T-helper 2 cell treated with Interferon-gamma antibody and Interleukin-4, amounts not matched to agents 5 μg/mL and 100 μg/mL, for 36 hours (primary cell): ENCODE measurements at regions not wholly inside any gene's neighbourhood (a gene's known extent, or its start where the extent isn't known, plus 50 kb on each side); places are given as distances from the start of the nearest gene placed in this dataset.

ENCODE experiments used
- DNase-seq: peaks from one replicate; pipeline ENCODE4 v3.0.0; 2021; ENCODE audit warnings: low spot score
- H3K27ac Mint-ChIP-seq: one replicate; pipeline ENCODE4 v1.8.0; 2021; ENCODE audit warnings: mild to moderate bottlenecking, mixed read lengths
- H3K27me3 Mint-ChIP-seq: one replicate; pipeline ENCODE4 v1.8.0; 2021; ENCODE audit warnings: low read depth, mixed read lengths
- H3K36me3 Mint-ChIP-seq: one replicate; pipeline ENCODE4 v1.8.0; 2021; ENCODE audit warnings: low read depth, mixed read lengths
- H3K4me1 Mint-ChIP-seq: one replicate; pipeline ENCODE4 v1.8.0; 2021; ENCODE audit warnings: low read depth, mixed read lengths
- H3K4me3 Mint-ChIP-seq: one replicate; pipeline ENCODE4 v1.8.0; 2022; ENCODE audit warnings: mild to moderate bottlenecking, moderate library complexity, mixed read lengths
- H3K9me3 Mint-ChIP-seq: one replicate; pipeline ENCODE4 v1.8.0; 2021; ENCODE audit warnings: mixed read lengths

DNA sequence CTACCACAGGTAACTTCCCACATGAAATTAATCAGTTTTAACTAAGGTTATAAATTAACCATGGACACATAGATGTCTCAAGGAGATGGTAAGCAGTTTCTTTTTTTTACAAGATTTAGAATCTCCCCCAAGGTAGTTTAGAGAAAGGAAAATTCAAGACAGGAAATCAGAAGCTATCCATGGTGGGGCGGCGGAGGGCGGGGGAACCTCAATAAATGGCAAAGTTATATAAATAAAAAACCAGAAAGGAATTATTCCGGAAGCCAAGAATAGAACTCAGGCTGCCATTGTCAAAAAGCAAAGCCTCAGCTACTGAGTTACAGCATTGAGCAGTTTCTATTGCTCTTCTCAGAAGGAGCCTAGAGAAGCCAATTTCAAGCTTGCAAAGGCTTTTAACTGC, 172.1 kb upstream of the SMAD3 start:
- peaks cover 9% of the 10 kb centered on the region for H3K27me3 Mint-ChIP-seq
- H3K36me3 Mint-ChIP-seq: no peaks in the 10 kb centered on the region
- H3K4me3 Mint-ChIP-seq: no peak overlapping the region
- H3K27ac Mint-ChIP-seq: no peak overlapping the region
- H3K9me3 Mint-ChIP-seq: peaks cover 19% of the 10 kb centered on the region
- H3K4me1 Mint-ChIP-seq: peaks cover 5% of the 10 kb centered on the region
- DNase-seq: no peak

DNA sequence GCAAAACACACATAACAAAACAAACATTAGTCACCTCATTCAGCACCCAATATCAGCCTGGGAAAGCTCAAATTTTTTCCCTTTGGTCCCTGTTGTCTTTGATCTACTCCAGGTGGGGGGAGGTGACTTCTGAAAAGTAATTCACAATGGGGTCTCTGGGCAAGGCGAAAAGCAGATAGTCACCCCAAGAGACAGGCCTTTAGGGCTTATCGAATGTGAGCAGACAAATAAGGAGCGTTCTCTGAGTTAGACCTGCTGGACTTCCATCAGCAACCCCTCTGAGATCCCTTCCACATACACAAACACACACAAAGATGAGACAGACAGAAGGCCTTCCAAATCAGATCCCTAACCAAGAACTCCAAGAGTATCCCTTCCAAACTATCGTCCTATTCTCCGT, 171.0 kb upstream of the SMAD3 start:
- Mint-ChIP-seq H3K9me3 (peaks cover 10% of the 10 kb centered on the region), H3K27me3 (peaks cover 9% of the 10 kb centered on the region), H3K4me1 (peaks cover 5% of the 10 kb centered on the region), H3K4me3 (no peak overlapping the region), H3K36me3 (no peaks in the 10 kb centered on the region), H3K27ac (no peak overlapping the region)
- DNase-seq: no peak

DNA sequence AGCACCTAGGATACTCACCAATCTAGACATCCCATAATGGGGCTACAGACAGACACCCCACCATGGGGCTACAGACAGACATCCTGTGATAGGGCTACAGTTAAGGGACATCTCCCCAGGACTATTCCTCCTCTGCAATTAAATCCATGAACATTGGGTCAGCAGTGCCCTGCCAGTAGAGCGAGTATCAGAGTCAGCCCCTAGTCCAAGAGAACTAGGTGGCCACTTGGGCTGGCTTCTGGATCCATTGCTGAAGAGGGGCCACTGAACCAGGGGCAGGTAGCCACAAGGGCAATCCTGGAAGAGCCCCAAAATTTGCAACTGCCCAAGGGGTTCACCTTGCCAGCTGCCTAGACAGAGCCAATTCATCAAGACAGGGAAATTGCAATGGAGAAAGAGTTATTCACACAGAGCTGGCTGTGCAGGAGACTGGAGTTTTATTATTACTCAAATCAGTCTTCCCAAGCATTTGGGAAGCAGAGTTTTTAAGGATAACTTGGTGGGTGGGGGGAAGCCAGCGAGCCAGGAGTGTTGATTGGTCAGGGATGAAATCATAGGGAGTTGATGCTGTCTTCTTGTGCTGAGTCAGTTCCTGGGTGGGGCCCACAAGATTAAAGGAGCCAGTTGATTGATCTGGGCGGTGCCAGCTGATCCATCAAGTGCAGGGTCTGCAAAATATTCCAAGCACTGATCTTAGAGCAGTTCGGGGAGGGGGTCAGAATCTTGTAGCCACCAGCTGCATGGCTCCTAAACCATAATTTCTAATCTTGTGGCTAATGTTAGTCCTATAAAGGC, 170.2 kb upstream of the SMAD3 start:
- H3K9me3 Mint-ChIP-seq: peaks cover 8% of the 10 kb centered on the region
- peaks cover 9% of the 10 kb centered on the region for H3K27me3 Mint-ChIP-seq
- H3K4me3 Mint-ChIP-seq: no peak overlapping the region
- peaks cover 5% of the 10 kb centered on the region for H3K4me1 Mint-ChIP-seq
- no peaks in the 10 kb centered on the region for H3K36me3 Mint-ChIP-seq
- DNase-seq: no peak
- no peak overlapping the region for H3K27ac Mint-ChIP-seq

DNA sequence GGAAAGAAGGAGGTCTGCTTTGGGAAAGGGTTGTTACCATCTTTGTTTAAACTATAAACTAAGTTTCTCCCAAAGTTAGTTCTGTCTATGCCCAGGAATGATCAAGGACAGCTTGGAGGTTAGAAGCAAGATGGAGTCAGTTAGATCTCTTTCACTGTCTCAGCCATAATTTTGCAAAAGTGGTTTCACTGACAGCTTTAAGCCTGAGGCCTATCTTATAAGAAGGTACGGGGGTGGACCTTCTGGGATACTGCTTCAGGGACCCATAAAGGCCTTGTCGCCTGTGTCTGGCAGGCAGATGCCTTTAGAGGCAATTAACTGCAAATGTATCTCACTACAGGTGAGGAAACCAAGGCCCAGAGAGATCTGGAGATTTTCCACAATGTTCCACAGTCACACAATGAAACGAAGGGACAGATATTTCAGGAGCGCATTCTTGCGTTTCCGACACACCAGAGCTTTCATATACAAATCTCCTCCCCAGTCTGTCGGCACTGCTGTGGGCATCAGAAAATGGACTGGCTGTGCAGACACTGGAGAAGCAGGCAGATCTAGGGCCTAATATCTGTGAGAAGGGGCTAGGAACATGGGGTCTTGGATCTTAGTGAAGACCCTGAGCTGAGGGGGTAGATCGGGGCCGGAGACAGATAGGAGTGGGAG, 169.5 kb upstream of the SMAD3 start:
- Mint-ChIP-seq H3K27me3 (peaks cover 7% of the 10 kb centered on the region), H3K4me3 (no peak overlapping the region), H3K36me3 (no peaks in the 10 kb centered on the region), H3K4me1 (peaks cover 5% of the 10 kb centered on the region), H3K9me3 (peaks cover 8% of the 10 kb centered on the region), H3K27ac (no peak overlapping the region)
- no peak for DNase-seq

DNA sequence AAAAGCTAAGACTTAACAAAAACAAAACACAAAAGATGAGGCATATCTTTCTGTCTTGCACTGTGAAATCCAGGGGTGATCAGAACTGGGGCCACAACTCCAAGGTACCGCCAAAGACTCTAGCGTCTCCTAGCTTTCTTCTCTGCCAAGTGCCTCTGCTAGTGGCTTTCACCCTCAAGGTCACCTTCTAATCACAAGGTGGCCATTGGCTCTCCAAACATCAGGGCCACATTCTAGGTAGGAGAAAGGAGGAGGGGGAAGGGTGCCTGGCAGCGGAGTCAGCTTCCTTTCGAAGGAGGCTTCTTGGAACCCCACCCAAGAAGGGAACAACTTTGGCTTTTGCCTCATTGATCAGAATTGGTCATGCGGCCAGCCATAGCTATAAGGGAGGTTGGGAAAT, 168.8 kb upstream of the SMAD3 start:
- H3K36me3 Mint-ChIP-seq: no peaks in the 10 kb centered on the region
- H3K4me1 Mint-ChIP-seq: peaks cover 9% of the 10 kb centered on the region
- no peak for DNase-seq
- peaks cover 2% of the 10 kb centered on the region for H3K9me3 Mint-ChIP-seq
- H3K27me3 Mint-ChIP-seq: peaks cover 5% of the 10 kb centered on the region
- H3K27ac Mint-ChIP-seq: no peak overlapping the region
- H3K4me3 Mint-ChIP-seq: no peak overlapping the region

DNA sequence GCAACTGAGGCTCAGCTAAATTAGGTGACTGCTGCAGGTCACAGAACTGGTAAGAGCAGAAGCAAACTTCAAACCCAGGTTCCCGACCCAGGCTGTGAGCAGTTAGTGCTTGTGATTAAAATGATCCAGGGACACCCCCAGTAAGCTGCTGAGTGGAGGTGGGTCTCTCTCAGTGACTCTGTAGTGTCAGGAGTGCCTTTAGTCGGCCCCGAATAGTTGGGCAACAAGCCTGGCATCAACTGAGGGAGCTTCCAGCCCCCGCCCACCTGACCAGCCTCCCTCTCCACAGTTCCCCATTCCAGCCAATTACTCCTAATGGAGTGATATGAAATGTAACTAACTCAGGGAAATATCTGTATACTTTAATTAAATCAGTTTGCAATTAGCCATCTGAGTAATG, 168.0 kb upstream of the SMAD3 start:
- Mint-ChIP-seq H3K36me3 (no peaks in the 10 kb centered on the region), H3K4me1 (peaks cover 11% of the 10 kb centered on the region), H3K27ac (no peak overlapping the region), H3K27me3 (peaks cover 4% of the 10 kb centered on the region), H3K4me3 (no peak overlapping the region), H3K9me3 (no peaks in the 10 kb centered on the region)
- no peak for DNase-seq

DNA sequence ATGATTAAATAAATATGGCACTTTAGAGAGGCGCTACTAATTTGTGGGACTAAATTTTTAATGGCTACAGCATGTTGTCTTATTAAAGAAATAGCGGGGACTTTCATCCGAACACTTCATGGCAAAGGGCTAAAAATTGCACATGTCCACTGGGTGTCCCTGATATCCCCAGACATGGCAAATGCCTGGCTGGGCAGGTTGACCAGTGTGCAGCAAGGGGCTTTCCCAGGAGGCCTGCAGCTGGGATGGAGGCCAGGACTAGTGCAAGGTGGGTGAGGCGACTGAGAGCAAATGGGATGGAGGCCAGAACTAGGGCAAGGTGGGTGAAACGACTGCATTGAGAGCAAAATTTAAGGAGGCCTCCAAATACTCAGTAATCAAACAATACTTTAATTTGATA, 167.4 kb upstream of the SMAD3 start:
- Mint-ChIP-seq H3K4me3 (no peak overlapping the region), H3K9me3 (no peaks in the 10 kb centered on the region), H3K36me3 (no peaks in the 10 kb centered on the region), H3K4me1 (peaks cover 13% of the 10 kb centered on the region), H3K27me3 (peaks cover 4% of the 10 kb centered on the region), H3K27ac (no peak overlapping the region)
- DNase-seq: no peak

DNA sequence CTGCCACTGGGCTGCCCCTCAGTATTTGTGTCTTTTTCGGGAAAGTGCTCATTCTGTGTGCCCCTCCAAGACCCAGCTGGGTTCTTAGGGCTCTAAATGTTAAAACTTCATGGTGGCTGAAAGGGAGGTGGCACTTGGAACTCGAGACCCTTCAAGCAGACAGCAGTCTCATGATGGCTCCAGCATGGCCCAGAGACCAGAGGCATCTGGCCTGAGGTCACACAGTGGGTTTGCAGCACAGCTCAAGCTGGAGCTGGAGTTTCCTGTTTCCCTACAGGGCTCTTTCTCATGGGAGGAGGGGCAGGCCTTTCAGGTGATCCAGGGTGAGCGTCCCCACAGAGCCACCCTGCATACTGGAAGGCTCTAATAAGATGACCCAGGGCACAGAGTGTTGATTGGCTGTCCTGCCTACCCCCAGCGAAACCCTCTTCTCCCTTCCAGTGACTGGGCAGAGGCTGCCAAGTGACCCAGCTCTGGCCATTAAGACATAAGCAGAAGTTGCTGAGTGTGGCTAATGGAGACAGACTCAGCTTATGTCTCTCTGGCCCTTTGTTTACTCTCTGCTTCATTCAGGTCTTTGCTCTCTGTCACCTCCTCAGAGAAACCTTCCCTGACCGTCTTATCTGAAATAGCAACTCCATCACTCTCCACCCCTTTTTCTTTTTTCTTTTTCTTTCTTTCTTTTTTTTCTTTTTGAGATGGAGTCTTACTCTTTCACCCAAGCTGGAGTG, 166.6 kb upstream of the SMAD3 start:
- DNase-seq: no peak
- H3K27me3 Mint-ChIP-seq: peaks cover 5% of the 10 kb centered on the region
- H3K4me3 Mint-ChIP-seq: no peak overlapping the region
- peaks cover 14% of the 10 kb centered on the region for H3K4me1 Mint-ChIP-seq
- no peaks in the 10 kb centered on the region for H3K36me3 Mint-ChIP-seq
- no peak overlapping the region for H3K27ac Mint-ChIP-seq
- H3K9me3 Mint-ChIP-seq: no peaks in the 10 kb centered on the region

DNA sequence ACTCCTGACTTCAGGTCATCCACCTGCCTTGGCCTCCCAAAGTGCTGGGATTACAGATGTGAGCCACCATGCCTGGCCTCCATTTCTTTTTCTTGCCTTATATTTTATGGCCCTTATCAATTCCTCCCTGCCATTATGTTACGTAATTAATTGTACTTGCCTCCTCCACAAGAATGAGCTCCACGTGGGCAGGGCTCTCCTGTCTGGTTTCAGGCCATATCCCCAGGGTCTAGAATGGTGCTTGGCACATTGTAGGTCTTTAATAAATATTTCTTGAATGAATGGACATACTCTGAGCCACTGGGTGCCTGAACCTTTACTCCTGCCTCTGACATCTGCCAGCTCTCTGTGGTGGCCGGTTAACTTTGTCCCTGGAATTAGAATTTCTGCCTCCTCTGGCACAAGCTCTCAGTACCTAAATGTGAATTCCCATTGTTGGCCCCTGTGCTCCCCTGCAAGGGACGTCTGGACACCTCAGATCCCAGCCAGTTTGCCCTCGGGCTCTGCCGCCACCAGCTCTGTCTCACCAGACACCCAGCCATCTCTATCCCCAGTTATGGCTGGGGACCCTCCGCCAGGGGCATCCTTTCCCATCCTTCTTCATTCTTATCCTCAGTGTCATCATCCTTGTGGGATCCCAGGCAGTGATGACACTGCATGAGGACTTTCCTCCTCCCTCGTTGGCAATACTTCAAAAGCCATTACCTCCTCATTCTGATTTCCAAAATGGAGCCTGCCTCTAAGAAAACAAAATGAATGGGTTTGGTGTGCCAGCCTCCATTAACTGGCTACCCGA, 165.6 kb upstream of the SMAD3 start:
- Mint-ChIP-seq H3K27me3 (peaks cover 6% of the 10 kb centered on the region), H3K36me3 (no peaks in the 10 kb centered on the region)
- no peak for DNase-seq

DNA sequence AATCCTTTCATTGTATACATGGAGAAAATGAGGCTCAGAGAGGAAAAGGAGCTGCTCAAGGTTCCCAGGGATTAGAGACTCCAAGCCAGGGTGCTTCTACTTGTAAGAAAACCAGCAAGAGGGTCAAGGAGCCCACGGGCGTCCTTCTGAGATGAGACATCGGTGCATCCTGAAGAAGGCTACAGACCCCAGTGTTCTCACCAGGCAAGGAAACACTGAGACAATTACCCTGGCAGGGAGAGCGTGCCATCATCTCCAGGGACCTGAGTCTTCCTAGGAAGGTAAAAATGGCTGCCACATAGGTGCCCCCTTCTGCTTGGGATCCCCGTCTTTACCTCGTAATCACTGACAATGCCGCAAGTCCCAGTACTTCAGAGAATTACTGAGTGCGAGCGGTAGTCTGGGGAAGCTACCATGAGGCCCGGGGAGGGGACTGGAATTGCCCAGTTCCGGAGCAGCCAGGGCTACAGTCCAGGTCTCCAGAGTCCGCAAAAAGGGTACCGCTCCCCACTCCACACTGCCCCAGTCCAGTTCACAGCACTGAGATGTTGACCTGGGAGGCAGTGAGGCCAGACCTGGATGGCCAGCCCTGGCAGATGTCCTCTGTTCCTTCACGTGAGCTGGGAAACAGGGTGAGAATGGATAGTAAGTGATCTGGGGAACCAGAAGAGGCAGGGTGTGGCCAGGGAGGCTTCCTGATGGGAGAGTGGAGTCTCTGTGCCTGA, 164.7 kb upstream of the SMAD3 start:
- H3K9me3 Mint-ChIP-seq: no peaks in the 10 kb centered on the region
- H3K36me3 Mint-ChIP-seq: no peaks in the 10 kb centered on the region
- peaks cover 10% of the 10 kb centered on the region for H3K4me1 Mint-ChIP-seq
- H3K27ac Mint-ChIP-seq: no peak overlapping the region
- H3K27me3 Mint-ChIP-seq: peaks cover 4% of the 10 kb centered on the region
- DNase-seq: no peak
- no peak overlapping the region for H3K4me3 Mint-ChIP-seq

More for the DNA sequence above, 165.6 kb upstream of the SMAD3 start:
- Mint-ChIP-seq H3K27ac (peak overlapping the region; percentile 17), H3K9me3 (no peaks in the 10 kb centered on the region), H3K4me3 (no peak overlapping the region), H3K4me1 (peaks cover 15% of the 10 kb centered on the region)

DNA sequence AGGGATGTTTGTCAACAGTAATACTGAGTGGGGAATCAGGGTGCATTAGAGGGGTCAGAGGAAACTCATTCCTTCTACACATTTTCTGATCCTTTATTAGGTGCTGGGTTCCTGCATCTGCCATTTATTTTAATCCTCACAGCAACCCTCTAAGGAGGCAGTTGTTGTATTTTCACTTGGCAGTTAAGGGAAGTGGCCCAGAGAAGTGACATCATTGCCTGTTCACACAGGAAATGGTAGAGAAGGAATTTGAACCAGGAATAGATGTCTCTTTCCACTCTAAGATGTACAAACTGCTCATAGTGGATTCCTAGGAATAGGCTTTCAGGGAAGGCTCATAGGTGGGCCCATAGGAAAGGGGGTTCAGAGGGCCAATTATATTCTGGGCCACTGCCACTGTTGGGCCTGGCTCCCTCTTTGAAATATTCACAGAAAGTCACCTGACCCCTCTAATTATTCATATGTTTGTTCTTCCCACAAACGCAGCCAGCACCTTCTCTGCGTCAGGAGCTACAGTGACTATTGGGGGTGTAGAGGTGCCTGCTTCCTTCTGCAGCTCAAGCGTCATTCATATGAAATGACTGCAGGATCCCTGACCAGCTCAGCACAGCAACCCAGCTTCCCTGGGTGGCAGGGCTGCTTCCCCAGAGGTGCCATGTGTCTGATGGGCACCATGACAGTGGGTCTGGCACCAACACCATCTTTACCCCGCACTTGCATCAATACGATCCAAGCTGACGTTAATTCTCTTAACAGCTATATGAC, 163.9 kb upstream of the SMAD3 start:
- DNase-seq: no peak
- Mint-ChIP-seq H3K36me3 (no peaks in the 10 kb centered on the region), H3K27ac (no peak overlapping the region), H3K27me3 (peaks cover 4% of the 10 kb centered on the region), H3K4me3 (no peak overlapping the region), H3K4me1 (peaks cover 10% of the 10 kb centered on the region), H3K9me3 (peaks cover 4% of the 10 kb centered on the region)

DNA sequence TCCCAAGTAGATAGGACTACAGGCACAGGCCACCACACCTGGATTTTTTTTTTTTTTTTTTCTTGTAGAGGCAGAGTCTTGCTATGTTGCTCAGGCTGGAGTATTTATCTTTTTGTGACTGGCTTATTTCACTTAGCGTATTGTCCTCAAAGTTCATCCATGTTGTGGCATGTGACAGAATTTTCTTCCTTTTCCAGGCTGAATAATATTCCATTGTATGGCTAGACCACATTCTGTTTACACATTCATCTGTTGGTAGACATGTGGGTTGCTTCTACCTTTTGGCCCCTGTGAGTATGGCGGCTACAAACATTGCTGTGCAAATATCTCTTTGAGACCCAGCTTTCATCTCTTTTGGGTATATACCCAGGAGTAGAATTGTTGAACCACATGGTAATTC, 160.2 kb upstream of the SMAD3 start:
- H3K4me1 Mint-ChIP-seq: peaks cover 20% of the 10 kb centered on the region
- H3K27me3 Mint-ChIP-seq: peaks cover 7% of the 10 kb centered on the region
- no peak overlapping the region for H3K4me3 Mint-ChIP-seq
- H3K36me3 Mint-ChIP-seq: no peaks in the 10 kb centered on the region
- no peak overlapping the region for H3K27ac Mint-ChIP-seq
- peaks cover 6% of the 10 kb centered on the region for H3K9me3 Mint-ChIP-seq
- no peak for DNase-seq

DNA sequence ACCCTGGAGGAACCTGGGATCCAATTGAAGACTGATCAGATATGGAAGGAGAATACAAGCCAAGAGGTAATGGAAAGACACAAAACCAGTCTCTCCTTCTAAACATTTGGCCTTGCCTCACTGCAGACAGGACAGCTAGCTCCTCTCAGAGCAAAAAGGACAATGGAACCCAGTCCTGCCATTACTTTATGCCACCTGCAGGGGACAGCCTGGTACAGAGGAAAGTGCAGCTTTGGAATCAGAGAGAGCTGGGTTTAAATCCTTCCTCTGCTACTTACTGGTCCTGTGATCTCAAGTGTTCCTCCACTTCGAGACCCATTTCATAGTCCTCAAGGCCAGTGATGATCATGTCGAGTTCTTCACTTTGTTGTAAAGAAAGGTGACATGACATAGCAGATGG, 159.4 kb upstream of the SMAD3 start:
- Mint-ChIP-seq H3K9me3 (peaks cover 6% of the 10 kb centered on the region), H3K27me3 (peaks cover 7% of the 10 kb centered on the region), H3K4me3 (no peak overlapping the region), H3K27ac (no peak overlapping the region), H3K4me1 (peaks cover 24% of the 10 kb centered on the region), H3K36me3 (no peaks in the 10 kb centered on the region)
- no peak for DNase-seq
